GM21526 (cell line): ENCODE measurements at regions not wholly inside any gene's neighbourhood (a gene's known extent, or its start where the extent isn't known, plus 50 kb on each side); places are given as distances from the start of the nearest gene placed in this dataset.

ENCODE experiments used
- ATAC-seq: cut with Tn5 transposase; IDR thresholded peaks from one replicate; pipeline ENCODE4 v1.9.1; 2021; ENCODE audit warnings: moderate library complexity; ENCODE audit not compliant: unreplicated experiment, low FRiP score

- no peak for ATAC-seq
Measured at GRCh38 chr11:80188076-80188627, 747.3 kb upstream of the TENM4 start.

- ATAC-seq, result no peak
Measured at GRCh38 chr11:80186692-80187091, 745.9 kb upstream of the TENM4 start.

- ATAC-seq, result no peak
Measured at GRCh38 chr11:80182901-80183300, 742.1 kb upstream of the TENM4 start.

GRCh38 chr11:80173371-80174136 is 732.7 kb upstream of the TENM4 start:
- ATAC-seq, result no peak

- ATAC-seq, result no peak
Measured at GRCh38 chr11:80168796-80169195, 728.0 kb upstream of the TENM4 start.

GRCh38 chr11:80167766-80168165 is 726.9 kb upstream of the TENM4 start:
- ATAC-seq, result no peak

- ATAC-seq, result no peak
Measured at GRCh38 chr11:80165744-80166143, 724.9 kb upstream of the TENM4 start.

- ATAC-seq, result no peak
Measured at GRCh38 chr11:80163441-80163840, 722.6 kb upstream of the TENM4 start.

- no peak for ATAC-seq
Measured at GRCh38 chr11:80163011-80163410, 722.2 kb upstream of the TENM4 start.

GRCh38 chr11:80162387-80162786 is 721.6 kb upstream of the TENM4 start:
- no peak for ATAC-seq

- no peak for ATAC-seq
Measured at GRCh38 chr11:80157447-80157846, 716.6 kb upstream of the TENM4 start.

GRCh38 chr11:80156062-80156461 is 715.2 kb upstream of the TENM4 start:
- ATAC-seq, result no peak

GRCh38 chr11:80155412-80156017 is 714.7 kb upstream of the TENM4 start:
- ATAC-seq, result peak; percentile 72

- ATAC-seq, result no peak
Measured at GRCh38 chr11:80146232-80146631, 705.4 kb upstream of the TENM4 start.

GRCh38 chr11:80144897-80145594 is 704.2 kb upstream of the TENM4 start:
- no peak for ATAC-seq

GRCh38 chr11:80136991-80137390 is 696.2 kb upstream of the TENM4 start:
- ATAC-seq, result no peak

GRCh38 chr11:80129396-80129795 is 688.6 kb upstream of the TENM4 start:
- ATAC-seq, result no peak

GRCh38 chr11:80122211-80122610 is 681.4 kb upstream of the TENM4 start:
- ATAC-seq, result no peak

GRCh38 chr11:80118073-80118472 is 677.2 kb upstream of the TENM4 start:
- no peak for ATAC-seq

- ATAC-seq, result no peak
Measured at GRCh38 chr11:80116796-80117195, 676.0 kb upstream of the TENM4 start.

- ATAC-seq, result no peak
Measured at GRCh38 chr11:80109652-80110051, 668.8 kb upstream of the TENM4 start.
